OCI-LY3 (cell line): ENCODE measurements at regions not wholly inside any gene's neighbourhood (a gene's known extent, or its start where the extent isn't known, plus 50 kb on each side); places are given as distances from the start of the nearest gene placed in this dataset.

Experiments used
- H2AFZ ChIP-seq: fragments of 200-600, 300-600 bp; shearing (Covaris generic); 2 replicates; pipeline ENCODE4 v1.6.0; 2014; ENCODE audit warnings: antibody characterized with exemption, low read depth, low read length
- H3K27ac ChIP-seq: fragments of 200-600, 300-600 bp; sonication (generic); 2 replicates; pipeline ENCODE4 v1.5.1; 2014; ENCODE audit warnings: mild to moderate bottlenecking, low read length, moderate library complexity, mixed read lengths
- H3K27me3 ChIP-seq: fragments of 200-600, 300-600 bp; sonication (generic); 2 replicates; pipeline ENCODE4 v1.6.1; 2014; ENCODE audit warnings: low read depth, low read length, mixed read lengths
- H3K36me3 ChIP-seq: fragments of 200-600, 300-600 bp; sonication (generic); replicated peaks from 2 replicates; pipeline ENCODE3; 2014; ENCODE audit warnings: low read depth, low read length, mixed read lengths
- H3K4me1 ChIP-seq: fragments of 300-600, 200-600 bp; sonication (generic); 2 replicates; pipeline ENCODE4 v1.6.1; 2014; ENCODE audit warnings: low read length, mixed read lengths
- H3K4me2 ChIP-seq: fragments of 200-600, 300-600 bp; sonication (generic); 2 replicates; pipeline ENCODE4 v1.6.1; 2014; ENCODE audit warnings: low read length, mixed read lengths
- H3K4me3 ChIP-seq: fragments of 300-600, 200-600 bp; sonication (generic); 2 replicates; pipeline ENCODE4 v1.5.1; 2014; ENCODE audit warnings: antibody characterized with exemption, mild to moderate bottlenecking, low read length, moderate library complexity
- H3K79me2 ChIP-seq: fragments of 300-600, 200-600 bp; shearing (Covaris generic); 2 replicates; pipeline ENCODE4 v1.6.1; 2014; ENCODE audit warnings: mild to moderate bottlenecking, low read length, mixed read lengths
- H3K9ac ChIP-seq: fragments of 300-600, 200-600 bp; shearing (Covaris generic); 2 replicates; pipeline ENCODE4 v1.6.0; 2014; ENCODE audit warnings: mild to moderate bottlenecking, low read length, moderate library complexity
- H3K9me3 ChIP-seq: fragments of 200-600, 300-600 bp; shearing (Covaris generic); 2 replicates; pipeline ENCODE4 v1.6.1; 2014; ENCODE audit warnings: low read length, mixed read lengths; ENCODE audit not compliant: insufficient read depth
- H4K20me1 ChIP-seq: fragments of 200-600, 300-600 bp; sonication (generic); 2 replicates; pipeline ENCODE4 v1.6.1; 2016; ENCODE audit warnings: low read length, mixed read lengths; ENCODE audit not compliant: insufficient read depth
- CTCF ChIP-seq: fragments of 200-600, 300-600 bp; sonication (generic); IDR thresholded peaks from 2 replicates; pipeline ENCODE4 v1.5.1; 2014; ENCODE audit warnings: antibody characterized with exemption, low read length, low read depth
- EZH2phosphoT487 ChIP-seq: fragments of 200-600 bp; shearing (Covaris generic); IDR thresholded peaks from 2 replicates; pipeline ENCODE4 v1.6.1; 2018; ENCODE audit warnings: antibody characterized with exemption, mixed run types, low read depth

DNA sequence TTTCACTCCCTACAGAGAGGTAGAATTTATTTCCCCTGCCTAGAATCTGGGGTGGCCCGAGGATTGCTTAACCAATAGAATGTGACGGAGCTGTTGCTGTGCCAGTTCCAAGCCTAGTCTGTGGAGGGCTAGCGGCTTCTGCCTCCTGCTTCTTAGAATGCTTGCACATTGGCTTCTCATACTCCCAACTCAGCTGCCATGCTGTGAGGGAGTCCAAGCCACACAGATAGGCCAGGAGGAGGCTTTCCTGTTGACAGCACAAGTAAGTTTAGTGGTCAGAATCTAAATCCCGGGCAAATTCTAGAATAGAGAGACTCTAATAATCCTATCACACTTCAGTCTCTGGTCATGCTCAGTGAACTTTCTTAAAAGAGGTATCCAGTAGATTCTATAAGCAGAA lies 57.5 kb upstream of the SNRPB2 start:
- Histone ChIP-seq H3K36me3 (no peaks in the 10 kb centered on the region), H3K4me3 (no peak overlapping the region), H3K27ac (no peak overlapping the region), H3K4me2 (no peak overlapping the region), H3K4me1 (no peaks in the 10 kb centered on the region), H3K27me3 (no peaks in the 10 kb centered on the region), H3K9ac (no peak overlapping the region), H3K9me3 (no peaks in the 10 kb centered on the region), H2AFZ (no peak overlapping the region), H3K79me2 (no peaks in the 10 kb centered on the region), H4K20me1 (no peaks in the 10 kb centered on the region)
- TF ChIP-seq EZH2phosphoT487 = no peak
- TF ChIP-seq CTCF = no peak

- no peaks in the 10 kb centered on the region for H4K20me1 ChIP-seq
- no peaks in the 10 kb centered on the region for H3K36me3 ChIP-seq
- H2AFZ ChIP-seq = no peak overlapping the region
- H3K4me2 ChIP-seq = no peak overlapping the region
- no peak for TF ChIP-seq CTCF
- no peak for TF ChIP-seq EZH2phosphoT487
- no peaks in the 10 kb centered on the region for H3K4me1 ChIP-seq
- H3K27me3 ChIP-seq = no peaks in the 10 kb centered on the region
- no peak overlapping the region for H3K4me3 ChIP-seq
- H3K27ac ChIP-seq = no peak overlapping the region
- no peak overlapping the region for H3K9ac ChIP-seq
- no peaks in the 10 kb centered on the region for H3K9me3 ChIP-seq
- no peaks in the 10 kb centered on the region for H3K79me2 ChIP-seq
These were observed 58.1 kb upstream of the SNRPB2 start for GRCh38 chr20:16671753-16672152.

GRCh38 chr20:16666272-16666671 lies 63.6 kb upstream of the SNRPB2 start:
- Histone ChIP-seq H3K4me2 (no peak overlapping the region), H3K79me2 (no peaks in the 10 kb centered on the region), H3K9me3 (no peaks in the 10 kb centered on the region), H3K27ac (no peak overlapping the region), H2AFZ (no peak overlapping the region), H3K4me1 (no peaks in the 10 kb centered on the region), H4K20me1 (no peaks in the 10 kb centered on the region), H3K9ac (no peak overlapping the region), H3K27me3 (peaks cover 5% of the 10 kb centered on the region), H3K4me3 (no peak overlapping the region), H3K36me3 (no peaks in the 10 kb centered on the region)
- TF ChIP-seq CTCF (no peak), EZH2phosphoT487 (no peak)

- Histone ChIP-seq H4K20me1 (no peaks in the 10 kb centered on the region), H3K4me2 (no peak overlapping the region), H3K79me2 (no peaks in the 10 kb centered on the region), H3K4me3 (no peak overlapping the region), H3K27me3 (peaks cover 9% of the 10 kb centered on the region), H2AFZ (no peak overlapping the region), H3K9ac (no peak overlapping the region), H3K27ac (no peak overlapping the region), H3K36me3 (no peaks in the 10 kb centered on the region), H3K9me3 (no peaks in the 10 kb centered on the region), H3K4me1 (no peaks in the 10 kb centered on the region)
- TF ChIP-seq EZH2phosphoT487 (no peak), CTCF (no peak)
These were observed 65.8 kb upstream of the SNRPB2 start for GRCh38 chr20:16664020-16664419.
